NCI-H446 treated with DMSO at 0.1 percent for 48 hours (cell line): ENCODE measurements at regions not wholly inside any gene's neighbourhood (a gene's known extent, or its start where the extent isn't known, plus 50 kb on each side); places are given as distances from the start of the nearest gene placed in this dataset.
A peak's percentile ranks its signal among the peaks of the same experiment; 100 is the strongest.

Experiments
- DNase-seq: peaks from one replicate; lab custom pipeline; 2025; lab: John Stamatoyannopoulos, UW

DNA sequence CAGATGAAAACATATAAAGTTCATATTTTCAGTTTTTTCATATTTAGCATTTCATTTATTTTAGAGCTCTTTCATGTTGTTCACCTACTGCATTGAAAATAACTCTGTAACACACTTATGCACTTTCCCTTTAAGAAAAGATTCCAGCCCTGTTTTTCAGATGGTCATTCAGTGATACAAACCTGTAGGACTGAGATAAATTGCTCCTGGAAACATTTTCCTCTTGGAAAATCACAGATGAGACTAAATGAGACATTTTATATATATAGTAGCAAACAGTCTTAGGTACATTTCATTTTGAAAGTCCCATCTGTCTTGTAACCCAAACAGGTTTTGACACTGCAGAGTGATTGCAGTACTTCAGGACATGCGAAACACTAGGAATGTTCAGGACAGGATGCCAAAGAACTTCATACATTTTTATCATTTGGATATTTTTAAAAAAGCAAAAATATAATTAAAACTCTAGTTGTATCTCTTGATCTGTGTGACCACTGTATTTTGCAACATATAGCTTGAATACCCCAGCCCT, 412.4 kb downstream of the MTX2 start:
- DNase-seq = no peak

DNA sequence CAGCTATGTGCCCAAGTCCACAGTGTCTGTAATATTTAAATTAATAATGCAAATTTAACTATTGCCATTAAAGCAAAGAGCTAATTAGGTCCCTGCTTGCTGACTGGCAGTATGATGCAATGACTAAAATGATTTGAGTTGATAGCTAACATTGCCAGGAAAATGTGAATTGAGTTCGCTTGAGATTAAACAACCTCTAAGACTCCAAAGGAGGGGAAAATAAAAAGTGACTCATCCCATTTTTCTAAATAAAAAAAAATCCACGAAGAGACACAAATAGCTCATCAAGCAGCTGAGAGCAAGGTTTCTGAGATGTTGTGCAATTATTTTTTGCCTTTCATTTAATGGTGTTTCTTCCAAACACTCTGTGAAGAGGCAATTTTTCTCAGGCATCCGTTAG, 413.0 kb downstream of the MTX2 start:
- no peak for DNase-seq

DNA sequence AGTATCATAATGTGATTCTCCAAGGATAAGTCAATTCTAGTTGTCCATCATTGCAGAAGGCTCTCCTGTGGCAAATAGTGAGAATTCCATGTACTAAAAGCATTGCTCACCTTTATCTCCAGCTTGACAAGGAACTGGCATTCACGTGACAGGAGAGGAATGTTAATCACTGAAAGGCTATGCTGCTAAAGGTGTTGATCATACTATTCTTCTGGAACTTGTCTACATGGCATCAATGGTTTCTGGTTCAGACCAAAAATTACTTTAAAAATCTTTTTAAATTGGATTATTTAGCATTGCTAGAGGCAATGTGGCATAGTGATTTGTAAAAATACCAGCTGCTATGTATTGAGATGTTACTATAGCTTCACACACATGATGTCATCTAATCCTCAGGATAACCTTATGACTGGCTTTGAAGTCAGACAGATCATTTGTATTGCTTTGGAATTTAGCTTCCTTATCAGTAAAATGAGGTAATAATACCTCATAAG, 414.4 kb downstream of the MTX2 start:
- DNase-seq = no peak

DNA sequence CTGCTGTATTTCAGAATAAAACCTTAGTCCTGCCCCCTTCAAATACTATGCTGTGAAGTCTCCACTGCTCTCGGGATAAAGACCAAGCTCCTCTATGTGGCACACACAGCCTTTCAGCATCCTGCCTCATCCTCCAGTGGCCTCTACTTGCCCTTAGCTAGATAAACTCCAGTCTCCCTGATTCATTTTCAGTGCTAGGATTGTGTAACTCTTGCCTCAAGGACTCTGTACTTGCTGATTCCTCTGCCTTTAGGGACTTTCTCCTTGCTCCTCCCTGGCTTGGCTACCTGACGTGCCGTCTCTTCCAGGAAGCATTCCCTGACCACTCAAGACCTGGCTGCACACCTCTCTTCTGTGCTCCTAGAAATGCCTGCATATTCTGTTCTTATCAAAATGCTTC, 416.7 kb downstream of the MTX2 start:
- no peak for DNase-seq

DNA sequence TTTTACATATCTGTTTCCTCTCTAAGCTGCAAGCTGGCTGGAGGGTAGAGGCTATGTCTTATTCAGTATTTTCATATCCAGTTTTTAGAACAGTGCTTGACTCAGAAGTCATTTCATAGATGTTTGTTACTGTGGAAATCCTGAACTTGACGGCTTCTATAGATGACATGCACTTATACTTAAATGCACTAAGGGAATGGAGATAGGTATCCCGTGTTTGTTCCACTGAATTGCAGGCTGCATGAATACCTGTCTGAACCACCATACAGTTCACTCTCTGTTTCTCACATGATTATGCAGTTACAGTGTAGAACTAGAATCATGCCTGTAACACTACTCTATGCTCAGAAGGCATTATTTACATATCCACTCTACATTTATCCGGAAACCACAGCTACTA, 417.1 kb downstream of the MTX2 start:
- no peak for DNase-seq

DNA sequence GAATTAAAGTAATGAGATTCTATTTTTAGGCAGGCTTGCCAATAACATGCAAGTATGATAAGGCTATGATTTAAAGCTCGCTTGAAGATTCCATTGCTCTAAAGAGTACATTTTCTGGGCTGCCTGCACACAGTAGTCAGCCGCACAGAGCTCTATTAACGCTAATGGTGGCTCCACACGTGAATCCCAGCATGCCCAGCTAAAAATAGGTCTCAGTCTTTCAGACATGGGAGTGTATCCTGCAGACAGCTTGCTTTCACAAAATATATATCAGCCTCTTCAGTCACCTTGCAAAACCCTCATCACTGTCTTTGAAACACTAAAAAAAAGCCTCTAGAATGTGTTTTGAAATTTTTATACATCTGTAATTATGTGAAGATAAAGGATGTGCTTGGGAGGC, 418.1 kb downstream of the MTX2 start:
- no peak for DNase-seq

DNA sequence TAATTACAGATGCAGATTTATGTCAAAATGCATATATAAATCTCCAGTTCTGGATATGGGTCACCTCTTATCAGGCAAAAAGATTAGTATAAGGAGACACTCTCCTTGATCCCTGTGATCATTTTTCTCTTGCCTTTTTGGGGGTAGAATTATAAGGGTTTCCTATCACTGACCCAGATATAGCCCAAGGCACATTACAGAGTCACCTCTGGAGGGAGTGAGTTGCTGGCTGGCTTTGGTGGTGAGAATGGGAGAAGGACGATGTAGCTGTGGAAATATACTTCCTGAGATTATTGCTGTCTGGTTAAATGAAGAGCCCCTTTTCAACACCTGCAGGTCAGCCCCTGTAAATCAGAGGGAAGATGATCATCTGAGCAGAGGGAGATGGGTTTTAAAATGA, 418.7 kb downstream of the MTX2 start:
- no peak for DNase-seq

DNA sequence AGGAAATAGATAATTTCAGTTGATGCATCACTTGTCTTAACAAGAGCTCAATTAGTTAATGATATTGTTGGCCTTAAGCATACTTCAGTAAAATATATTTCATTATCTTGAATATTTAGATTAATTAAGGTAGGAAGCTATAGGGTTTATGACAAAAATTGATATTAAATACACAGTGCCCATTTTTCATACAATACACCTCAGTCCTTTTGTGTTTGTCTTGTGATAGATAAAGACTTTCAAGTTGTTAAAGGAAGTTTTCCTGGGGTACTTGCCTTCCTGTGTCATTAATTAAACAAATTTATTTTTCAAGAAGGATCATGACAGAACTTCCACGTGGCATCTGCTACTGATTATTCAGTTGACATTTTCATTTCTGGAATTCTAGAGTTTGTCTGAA, 420.5 kb downstream of the MTX2 start:
- DNase-seq = no peak

DNA sequence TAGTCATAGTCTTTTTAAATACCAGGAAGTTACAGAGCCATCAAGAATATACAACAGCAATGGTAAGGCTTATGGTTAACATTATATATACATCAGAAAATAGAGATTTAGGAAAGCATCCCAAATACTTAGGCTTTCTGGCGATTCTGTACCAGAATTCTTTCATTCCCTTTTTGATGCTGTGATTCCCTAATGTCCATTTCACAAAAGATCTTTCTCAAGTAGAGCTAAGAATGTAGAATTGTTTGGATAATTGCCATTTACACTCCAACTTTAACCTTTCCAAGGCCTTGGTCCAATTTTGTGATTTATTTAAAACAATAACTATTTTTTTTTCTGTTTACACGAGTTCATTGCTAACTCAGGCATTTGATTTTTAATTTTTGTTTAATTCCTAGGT, 422.2 kb downstream of the MTX2 start:
- DNase-seq = no peak

DNA sequence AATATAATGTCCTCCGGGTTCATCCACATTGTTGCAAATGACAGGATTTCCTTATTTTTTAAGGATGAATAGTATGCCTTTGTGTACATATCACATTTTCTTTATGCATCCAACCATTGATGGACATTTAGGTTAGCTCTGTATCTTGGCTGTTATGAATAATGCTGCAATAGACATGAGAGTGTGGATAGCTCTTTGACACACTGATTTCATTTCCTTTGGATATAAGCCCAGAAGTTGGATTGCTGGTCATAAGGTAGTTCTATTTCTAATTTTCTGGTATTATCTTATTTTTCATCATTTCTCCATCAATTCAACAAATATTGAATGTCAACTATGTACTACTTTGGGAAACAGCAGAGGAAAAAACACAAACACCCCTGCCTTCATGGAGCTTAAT, 423.3 kb downstream of the MTX2 start:
- DNase-seq = no peak

DNA sequence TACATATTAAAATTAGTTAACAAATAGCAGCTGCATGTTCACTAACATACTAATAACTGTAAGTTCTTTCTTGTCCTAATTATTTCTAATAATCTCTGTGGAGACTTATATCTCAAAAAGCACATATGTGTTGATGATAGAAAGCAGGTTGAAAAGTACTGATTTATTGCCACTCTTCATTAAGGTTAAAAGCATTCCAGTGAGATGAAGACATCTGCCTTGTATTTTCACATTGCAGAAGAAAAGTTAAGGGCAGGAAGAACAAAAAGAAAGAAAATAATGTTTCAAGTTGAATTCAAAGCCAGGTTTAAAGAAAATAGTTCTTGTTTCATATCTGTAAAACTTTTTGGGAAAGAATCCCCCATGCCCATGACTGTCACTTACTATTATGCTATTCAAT, 429.9 kb downstream of the MTX2 start:
- no peak for DNase-seq

DNA sequence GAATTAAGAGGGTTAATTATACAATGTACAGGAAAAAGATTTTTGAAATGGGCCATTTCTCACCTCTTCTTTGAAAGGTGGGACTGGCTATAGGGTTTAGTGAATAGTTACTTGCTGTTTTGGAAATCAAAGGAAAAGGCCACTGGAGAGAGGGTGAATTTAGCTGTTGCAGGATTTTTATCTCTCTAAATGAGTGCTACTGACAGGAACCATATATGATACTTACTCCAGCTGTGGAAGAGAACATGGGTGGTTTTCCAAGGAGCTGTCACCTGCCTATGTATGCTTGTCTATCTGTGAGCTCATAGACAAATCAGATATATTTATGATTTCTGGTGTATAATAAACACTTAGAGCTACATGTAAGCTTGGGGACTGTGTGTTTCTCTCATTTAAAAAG, 430.4 kb downstream of the MTX2 start:
- no peak for DNase-seq

DNA sequence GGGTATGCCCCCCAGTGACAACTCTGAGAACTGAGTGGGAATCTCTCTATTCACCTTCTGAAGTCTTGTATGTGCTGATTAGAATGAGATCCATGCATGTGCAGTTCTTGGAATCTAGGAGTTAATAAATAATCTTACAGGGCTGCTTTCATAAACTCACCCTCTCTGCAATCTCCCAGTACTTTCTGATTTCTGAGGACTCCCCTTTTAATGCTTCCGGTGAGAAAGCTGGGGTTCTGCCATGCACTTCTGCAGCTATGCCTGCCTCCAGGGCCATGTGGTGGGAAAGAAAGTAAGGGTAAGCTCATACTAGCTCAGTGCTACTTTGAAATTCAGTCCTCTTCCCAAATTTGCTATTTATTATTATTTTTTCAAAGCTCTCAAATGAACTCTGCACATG, 432.9 kb downstream of the MTX2 start:
- no peak for DNase-seq

DNA sequence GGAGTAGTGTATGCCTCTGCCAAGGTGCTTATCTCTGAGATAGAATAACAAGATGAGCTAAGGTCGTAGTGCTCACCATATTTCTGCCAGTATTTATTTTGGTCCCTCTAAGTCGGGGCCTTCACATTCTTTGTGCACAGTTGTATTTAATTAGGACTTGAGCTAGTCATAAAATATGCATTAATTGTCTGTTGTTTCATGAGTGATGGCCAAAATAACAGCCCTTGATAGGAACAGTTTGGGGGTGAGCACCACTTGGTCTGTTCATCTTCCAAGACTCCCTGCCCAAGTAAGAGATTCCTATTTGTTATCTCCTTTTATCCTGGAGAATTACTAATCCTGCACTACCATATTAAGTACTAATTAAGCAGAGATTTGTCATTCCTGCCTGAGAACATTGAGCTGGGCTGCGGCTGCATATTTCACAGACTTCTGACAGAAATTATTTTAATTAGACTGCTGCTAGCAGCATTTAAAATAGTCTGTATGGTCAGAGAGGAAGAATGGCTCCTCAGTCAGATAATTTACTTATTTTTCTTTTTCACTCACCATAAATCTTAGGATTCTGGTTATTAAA, 435.1 kb downstream of the MTX2 start:
- no peak for DNase-seq

DNA sequence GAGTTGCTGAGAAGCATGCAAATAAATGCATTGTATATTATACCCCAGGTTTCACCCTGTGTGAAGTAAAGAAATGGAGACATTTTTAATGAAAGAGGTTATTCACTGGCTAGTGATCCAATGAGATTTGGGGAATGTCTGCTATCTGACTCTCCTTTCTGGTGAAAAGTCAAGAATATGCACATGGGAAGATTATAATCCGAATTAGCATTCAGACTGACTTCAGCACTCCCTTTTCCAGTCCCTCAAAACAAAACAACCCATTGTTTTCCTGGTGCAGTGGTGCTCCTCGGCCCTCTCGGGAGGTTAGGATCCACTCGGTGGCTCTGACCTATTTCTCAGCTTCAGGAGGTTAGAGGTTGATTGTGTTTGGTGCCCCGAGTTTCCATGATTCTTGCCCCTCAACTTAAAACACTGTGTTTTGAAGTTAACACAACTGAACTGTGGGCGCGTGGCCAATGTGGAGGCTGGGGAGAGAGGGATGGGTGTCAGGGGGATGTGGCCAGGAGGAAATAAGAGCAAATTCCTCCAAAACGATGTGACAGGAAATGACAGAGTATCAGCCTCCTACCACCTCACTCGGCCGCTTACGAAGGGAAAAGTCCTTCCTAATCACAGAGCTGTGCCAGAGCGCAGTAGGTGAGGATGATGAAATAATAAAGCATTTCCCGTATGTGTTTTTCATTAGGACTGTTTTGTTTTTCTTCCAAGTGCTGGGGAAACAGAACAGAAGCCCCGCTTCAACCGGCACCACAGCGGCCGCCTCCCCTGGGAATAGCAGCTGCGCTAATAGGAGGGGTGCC, 440.1 kb downstream of the MTX2 start:
- no peak for DNase-seq

DNA sequence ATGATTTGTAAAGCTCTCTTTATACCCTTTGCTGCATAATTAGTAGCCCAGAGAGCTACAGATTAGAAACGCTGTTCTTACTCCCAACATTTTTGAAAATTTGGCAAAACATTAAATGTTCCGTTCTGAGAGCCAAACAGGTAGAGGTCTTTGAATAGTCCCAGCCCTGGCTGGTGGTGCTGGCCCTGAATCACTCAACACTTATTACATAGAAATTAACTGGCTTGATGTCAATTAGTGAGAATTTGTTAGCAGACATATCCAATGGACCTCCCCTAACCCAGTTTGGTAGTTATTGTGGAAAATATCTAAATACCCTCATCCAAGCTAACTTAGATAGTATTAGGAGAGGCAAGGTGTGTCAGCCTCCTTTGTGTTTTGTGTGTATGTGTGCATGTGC, 440.7 kb downstream of the MTX2 start:
- DNase-seq = no peak

DNA sequence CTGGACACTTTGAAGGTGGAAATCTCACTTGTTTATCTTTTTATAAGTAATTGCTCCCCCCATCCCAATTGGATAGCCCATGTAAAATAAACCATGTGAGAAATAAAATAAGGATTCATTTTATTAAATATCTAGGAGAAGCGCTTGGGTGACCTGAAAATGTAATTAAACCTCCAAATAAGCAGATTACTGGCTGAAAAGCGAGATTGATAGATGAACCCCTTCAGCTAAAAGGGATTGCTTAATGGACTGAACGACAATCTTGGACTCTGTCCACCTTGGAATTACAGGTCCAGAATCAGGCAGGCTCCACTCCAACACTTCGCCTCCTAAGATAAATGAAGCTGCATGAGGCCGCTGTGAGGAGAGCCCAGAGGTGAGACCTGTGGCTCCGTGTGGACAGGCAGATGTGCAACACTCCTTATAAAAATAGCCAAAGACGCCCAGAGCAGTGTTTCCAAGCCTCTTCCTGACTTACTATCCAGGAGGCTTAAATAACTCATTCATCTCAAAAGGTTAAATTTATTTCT, 441.5 kb downstream of the MTX2 start:
- DNase-seq = no peak

DNA sequence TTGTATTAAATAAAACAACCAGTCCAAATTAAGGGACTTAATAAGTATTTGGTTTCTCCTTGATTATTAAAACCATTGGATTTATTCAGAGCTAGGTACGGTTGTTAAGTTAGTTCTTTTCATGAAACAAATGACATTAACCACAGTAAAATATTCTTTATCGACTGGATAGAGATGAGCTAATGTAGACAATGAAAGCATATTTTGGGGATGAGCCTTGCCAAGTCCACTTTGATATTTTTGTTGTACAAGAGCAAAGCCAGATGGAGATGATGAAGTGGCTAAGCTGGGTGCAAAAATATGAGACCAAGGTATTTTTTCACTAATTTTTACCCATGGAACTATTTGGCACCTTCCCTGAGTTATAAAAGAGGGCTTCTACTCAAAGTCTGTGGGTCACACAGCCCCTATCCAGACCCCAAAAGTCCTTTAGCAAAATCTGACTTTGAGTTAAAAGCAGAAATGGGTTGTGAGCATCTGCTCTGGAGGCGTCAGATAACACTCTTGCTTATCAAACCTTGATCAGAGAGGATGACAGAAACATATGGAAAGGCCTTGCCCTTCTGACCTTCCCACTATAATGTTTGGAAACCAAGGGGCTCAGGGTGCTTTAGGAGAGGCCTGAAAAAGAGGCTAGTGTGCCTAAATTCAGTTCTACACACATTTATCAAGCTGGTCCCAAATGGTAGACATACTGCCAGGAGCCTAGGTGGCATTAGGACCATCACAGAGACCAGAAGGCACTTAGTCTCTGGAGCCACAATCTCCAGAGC, 456.8 kb downstream of the MTX2 start:
- DNase-seq = no peak

DNA sequence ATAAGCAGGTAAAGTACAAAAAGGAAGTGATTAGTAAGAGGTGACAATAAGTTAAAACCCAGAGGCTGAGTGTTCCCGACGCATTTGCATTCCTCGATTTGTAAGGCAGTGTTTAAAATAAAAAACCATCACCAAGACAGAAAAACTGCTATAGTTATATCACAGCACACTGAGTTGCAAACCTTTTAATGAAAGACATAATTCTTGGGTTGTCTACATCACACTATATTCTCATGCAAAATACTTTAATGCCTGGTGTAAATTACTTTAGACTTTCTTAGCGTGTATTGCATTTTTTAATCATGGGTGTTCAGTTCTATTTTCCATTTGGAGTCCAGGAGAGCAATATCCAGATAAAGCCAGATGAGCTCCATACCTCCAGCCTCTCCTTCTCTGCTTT, 458.5 kb downstream of the MTX2 start:
- no peak for DNase-seq

DNA sequence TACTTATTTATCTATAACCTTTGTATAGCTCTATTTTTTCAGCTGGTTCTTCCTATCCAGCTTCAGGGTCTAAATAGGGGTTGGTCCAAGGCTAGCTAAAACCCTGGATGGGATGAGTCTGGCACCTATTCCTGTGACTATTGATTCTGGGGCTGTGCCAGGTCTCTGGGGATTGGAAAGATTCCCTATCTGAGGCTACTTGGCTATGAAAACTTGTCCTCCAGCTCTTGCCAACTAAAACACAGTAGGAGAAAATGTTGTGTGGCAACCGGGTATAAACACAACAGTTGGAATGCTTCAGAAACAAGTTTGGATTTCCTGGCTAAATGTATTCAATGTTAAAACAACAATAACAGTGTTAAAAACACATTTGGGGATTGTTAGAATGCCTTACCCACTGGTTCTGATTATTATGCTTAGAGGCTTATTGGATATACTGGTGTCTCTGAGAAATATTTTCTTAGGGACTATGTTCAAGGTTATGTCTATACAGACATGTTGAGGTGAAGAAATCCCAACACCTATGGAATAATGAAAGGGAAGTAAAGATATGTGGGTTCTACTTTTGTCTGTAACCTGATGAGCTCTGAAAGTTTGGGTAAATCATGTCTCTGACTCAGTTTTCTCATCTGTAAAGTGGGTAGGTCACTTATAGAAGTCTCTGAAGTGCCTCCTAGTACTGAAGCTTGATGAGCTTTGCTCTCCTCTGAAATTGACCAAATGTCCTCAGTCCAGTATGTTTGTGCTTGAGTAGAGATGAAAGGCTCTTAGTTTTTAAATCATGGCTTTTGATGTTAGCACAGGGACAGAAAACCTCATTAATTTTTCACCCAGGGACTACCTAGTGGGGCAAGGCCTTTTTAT, 460.7 kb downstream of the MTX2 start:
- peak; percentile 51 for DNase-seq

DNA sequence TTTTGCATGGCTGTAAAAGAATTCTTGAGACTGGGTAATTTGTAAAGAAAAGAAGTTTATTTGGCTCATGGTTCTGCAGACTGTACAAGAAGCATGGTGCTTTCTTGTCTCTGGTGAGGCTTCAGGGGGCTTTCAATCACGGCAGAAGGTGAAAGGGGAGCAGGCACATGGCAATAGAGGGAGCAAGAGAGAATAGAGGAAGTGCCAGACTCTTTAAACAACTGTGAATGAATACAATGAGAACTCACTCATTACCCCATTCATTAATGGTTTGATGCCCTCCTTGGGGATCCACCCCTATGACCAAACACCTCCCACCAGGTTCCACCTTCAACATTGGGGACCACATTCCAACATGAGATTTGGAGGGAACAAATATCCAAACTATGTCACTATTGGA, 463.5 kb downstream of the MTX2 start:
- no peak for DNase-seq
